Ishikawa (cell line): ENCODE measurements at regions not wholly inside any gene's neighbourhood (a gene's known extent, or its start where the extent isn't known, plus 50 kb on each side); places are given as distances from the start of the nearest gene placed in this dataset.

Experiments used
- CEBPB ChIP-seq: IDR thresholded peaks from 2 replicates; pipeline ENCODE4 v1.6.1; 2012
- CREB1 ChIP-seq: IDR thresholded peaks from 2 replicates; pipeline ENCODE4 v1.6.1; 2012; ENCODE audit warnings: low read depth
- EGR1 ChIP-seq: IDR thresholded peaks from 2 replicates; pipeline ENCODE4 v1.6.1; 2012
- EP300 ChIP-seq: IDR thresholded peaks from 2 replicates; pipeline ENCODE4 v1.6.1; 2012; ENCODE audit warnings: borderline replicate concordance
- FOXM1 ChIP-seq: IDR thresholded peaks from 2 replicates; pipeline ENCODE4 v1.6.1; 2012; ENCODE audit warnings: low read depth, borderline replicate concordance
- NFIC ChIP-seq: IDR thresholded peaks from 2 replicates; pipeline ENCODE4 v1.6.1; 2012
- RAD21 ChIP-seq: IDR thresholded peaks from 2 replicates; pipeline ENCODE4 v1.6.1; 2012; ENCODE audit warnings: low read depth
- TAF1 ChIP-seq: IDR thresholded peaks from 2 replicates; pipeline ENCODE4 v1.6.1; 2012; ENCODE audit warnings: low read depth, mild to moderate bottlenecking
- TCF12 ChIP-seq: IDR thresholded peaks from 2 replicates; pipeline ENCODE4 v1.6.1; 2012; ENCODE audit warnings: low read depth
- TEAD4 ChIP-seq: IDR thresholded peaks from 2 replicates; pipeline ENCODE4 v1.6.1; 2012
- YY1 ChIP-seq: IDR thresholded peaks from 2 replicates; pipeline ENCODE4 v1.6.1; 2012; ENCODE audit warnings: low read depth
- ZBTB7A ChIP-seq: IDR thresholded peaks from 2 replicates; pipeline ENCODE4 v1.6.1; 2012; ENCODE audit warnings: low read depth
- TF ChIP-seq, protein P1 (sequence below): IDR thresholded peaks from 2 replicates; pipeline ENCODE4 v1.6.1; 2012; ENCODE audit warnings: low read depth, mild to moderate bottlenecking
- TF ChIP-seq, protein P2 (sequence below): IDR thresholded peaks from 2 replicates; pipeline ENCODE4 v1.6.1; 2012
- TF ChIP-seq, protein P3 (sequence below): IDR thresholded peaks from 2 replicates; pipeline ENCODE4 v1.6.1; 2012

DNA sequence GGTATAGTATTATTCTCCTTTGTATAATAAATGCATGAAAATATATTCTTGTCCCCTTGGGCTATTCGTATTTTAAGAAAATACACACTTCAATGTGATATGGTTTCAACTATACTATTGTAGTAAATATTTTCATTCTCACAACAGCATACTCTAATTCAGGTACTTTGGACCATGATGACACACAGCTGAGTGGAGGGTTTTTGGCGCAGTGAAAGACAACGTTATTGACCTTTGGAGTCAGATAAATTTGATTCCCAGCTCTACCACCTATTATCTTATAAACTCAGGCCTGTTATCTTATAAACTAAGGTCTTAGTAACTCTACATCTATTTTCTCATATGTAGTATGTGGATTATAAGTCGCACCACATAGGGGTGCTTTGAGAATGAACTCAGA is 895.9 kb upstream of the DDX18 start:
- TF ChIP-seq TAF1, result no peak
- TF ChIP-seq TEAD4, result no peak
- no peak for TF ChIP-seq NFIC

DNA sequence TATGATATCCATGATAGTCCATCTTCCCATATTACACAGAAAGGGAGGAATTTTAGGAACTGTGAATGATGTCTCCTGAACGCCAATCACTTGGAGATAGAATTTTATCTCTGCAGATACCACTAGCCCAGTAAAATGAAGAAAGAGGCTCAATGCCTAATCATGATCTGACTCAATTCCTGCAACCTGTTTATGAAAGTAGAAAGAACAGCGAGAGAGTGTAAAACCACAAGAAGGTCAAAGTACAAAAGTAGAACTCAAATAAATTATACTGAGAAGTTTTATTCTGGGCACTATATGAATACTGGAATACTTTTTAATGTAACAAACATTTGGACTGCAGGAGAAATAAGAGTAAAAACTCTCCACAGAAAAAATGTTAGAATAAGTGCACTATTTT is 892.1 kb upstream of the DDX18 start:
- TF ChIP-seq EP300 (no peak), NFIC (no peak), TAF1 (no peak), ZBTB7A (no peak), FOXM1 (no peak), RAD21 (no peak), TCF12 (no peak)
- TF ChIP-seq, protein P1, sequence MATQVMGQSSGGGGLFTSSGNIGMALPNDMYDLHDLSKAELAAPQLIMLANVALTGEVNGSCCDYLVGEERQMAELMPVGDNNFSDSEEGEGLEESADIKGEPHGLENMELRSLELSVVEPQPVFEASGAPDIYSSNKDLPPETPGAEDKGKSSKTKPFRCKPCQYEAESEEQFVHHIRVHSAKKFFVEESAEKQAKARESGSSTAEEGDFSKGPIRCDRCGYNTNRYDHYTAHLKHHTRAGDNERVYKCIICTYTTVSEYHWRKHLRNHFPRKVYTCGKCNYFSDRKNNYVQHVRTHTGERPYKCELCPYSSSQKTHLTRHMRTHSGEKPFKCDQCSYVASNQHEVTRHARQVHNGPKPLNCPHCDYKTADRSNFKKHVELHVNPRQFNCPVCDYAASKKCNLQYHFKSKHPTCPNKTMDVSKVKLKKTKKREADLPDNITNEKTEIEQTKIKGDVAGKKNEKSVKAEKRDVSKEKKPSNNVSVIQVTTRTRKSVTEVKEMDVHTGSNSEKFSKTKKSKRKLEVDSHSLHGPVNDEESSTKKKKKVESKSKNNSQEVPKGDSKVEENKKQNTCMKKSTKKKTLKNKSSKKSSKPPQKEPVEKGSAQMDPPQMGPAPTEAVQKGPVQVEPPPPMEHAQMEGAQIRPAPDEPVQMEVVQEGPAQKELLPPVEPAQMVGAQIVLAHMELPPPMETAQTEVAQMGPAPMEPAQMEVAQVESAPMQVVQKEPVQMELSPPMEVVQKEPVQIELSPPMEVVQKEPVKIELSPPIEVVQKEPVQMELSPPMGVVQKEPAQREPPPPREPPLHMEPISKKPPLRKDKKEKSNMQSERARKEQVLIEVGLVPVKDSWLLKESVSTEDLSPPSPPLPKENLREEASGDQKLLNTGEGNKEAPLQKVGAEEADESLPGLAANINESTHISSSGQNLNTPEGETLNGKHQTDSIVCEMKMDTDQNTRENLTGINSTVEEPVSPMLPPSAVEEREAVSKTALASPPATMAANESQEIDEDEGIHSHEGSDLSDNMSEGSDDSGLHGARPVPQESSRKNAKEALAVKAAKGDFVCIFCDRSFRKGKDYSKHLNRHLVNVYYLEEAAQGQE, result no peak

DNA sequence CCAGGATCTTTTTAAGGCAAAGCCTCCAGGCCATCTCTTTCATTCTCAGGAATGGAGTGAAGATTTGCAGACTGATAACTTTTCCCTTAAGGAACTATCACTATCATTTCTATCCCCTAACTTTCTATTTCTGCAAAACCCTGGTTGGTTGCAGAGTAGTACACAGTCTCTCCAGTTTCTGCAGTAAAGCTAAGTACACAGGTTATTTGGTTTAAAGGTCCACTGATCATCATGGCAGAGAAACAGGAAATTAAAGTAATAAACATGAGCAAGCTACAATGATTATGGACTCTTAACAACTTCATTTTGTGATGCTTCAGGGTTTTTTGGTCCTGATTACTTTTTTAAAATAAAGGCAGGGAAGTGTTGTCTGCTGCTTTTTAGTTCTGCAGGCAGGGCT is 890.0 kb upstream of the DDX18 start:
- TF ChIP-seq TEAD4, result no peak

DNA sequence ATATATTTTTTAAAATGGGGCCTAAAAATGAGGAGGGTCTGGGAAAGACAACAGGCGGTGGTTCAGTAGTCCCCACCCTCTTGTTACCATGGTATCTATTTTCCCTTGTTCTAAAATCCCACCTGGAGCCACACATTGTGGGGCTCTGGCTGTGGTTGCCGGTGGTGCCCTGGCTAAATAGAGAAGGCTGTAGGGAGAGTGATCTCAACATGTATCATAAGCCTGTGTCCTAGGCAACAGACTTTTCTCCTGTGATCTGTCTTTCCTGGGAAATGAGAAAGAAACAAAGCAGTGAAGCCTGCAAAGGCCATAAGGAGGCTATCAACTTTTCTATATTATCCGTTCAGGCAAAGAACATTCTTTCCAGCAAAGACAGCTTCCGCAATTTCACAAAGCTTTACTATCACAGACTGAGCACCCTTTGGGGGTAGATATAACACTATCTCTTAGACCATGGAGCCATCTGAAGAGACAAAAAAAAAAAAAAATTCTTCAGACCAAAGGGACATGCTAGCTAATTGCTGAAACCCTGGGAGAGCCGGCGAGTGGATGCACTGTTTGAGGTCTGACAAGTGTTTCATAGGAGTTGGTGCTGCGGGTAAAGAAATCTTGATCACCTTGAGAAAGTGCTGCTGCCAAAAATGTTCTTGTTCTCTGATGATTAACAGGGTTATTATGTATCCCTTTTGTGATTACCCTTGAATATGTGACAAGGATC is 879.2 kb upstream of the DDX18 start:
- TF ChIP-seq ZBTB7A (no peak), CREB1 (no peak), YY1 (no peak), EGR1 (no peak), FOXM1 (no peak), RAD21 (no peak), CEBPB (no peak), EP300 (no peak), TAF1 (no peak), NFIC (no peak), TCF12 (no peak), TEAD4 (no peak)
- TF ChIP-seq, protein P2, sequence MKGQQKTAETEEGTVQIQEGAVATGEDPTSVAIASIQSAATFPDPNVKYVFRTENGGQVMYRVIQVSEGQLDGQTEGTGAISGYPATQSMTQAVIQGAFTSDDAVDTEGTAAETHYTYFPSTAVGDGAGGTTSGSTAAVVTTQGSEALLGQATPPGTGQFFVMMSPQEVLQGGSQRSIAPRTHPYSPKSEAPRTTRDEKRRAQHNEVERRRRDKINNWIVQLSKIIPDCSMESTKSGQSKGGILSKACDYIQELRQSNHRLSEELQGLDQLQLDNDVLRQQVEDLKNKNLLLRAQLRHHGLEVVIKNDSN, result no peak
- TF ChIP-seq, protein P3, sequence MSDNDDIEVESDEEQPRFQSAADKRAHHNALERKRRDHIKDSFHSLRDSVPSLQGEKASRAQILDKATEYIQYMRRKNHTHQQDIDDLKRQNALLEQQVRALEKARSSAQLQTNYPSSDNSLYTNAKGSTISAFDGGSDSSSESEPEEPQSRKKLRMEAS, result no peak
- TF ChIP-seq, protein P1, result no peak

DNA sequence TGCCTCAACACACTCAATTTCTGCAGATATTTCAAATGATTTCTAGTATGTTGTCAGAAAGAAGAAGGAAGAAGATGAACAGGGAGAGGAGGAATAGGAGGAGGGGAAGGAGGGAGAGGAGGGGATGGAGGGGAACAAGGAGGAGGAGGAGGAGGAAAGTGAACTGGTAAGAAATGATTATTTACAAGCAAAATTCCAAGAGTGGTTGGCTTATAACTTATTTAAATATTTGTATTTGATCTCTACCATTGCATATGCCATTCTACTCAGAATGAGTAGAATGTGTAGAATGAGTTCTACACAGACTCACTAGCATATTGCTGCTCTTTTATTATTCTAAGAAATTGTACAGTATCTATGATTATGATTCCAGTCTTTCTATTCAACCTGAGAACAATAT is 866.2 kb upstream of the DDX18 start:
- TF ChIP-seq TAF1, result no peak
- no peak for TF ChIP-seq CREB1
- TF ChIP-seq, protein P3, result no peak
- no peak for TF ChIP-seq TCF12

DNA sequence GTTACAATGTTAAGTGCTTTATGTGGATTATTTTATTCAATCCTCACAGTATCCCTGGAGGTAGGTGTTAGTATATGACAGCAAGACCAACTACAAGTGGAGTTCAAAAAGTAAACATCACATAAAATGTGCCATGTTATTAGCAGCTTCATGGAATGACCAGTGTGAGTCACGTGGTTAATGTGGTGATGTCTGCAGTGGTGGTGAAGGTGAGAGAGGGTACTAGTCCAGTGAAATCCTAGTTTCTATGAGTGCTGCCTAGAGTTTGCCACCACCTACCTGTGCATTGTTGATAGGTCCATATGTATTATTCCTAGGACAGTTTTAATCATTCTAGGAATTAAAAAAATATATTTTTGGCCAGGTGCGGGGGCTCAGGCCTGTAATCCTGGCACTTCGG is 865.2 kb upstream of the DDX18 start:
- TF ChIP-seq FOXM1 (no peak), RAD21 (no peak), TCF12 (no peak)

DNA sequence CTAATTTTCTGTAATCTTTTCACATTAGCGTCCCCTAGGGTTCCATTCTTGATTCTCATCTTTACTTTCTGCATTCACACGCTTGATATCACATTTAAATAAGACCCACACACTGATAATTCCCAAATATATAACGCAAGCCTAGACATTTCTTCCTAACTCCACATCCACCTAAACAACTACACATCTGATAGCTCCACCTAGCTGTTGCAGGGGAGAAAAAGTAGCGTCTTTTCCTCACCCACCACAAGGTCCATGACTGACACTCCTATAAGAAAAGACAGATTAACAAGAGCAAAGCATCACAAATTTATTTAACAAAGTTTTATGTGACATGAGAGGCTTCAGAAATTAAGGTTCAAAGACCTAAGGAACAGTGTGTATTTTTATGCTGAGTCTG is 862.2 kb upstream of the DDX18 start:
- TF ChIP-seq, protein P2, result no peak
- TF ChIP-seq FOXM1, result no peak
- no peak for TF ChIP-seq TEAD4
- no peak for TF ChIP-seq EP300
- TF ChIP-seq CEBPB, result no peak
- no peak for TF ChIP-seq NFIC
- TF ChIP-seq, protein P3, result no peak
- no peak for TF ChIP-seq TAF1
- no peak for TF ChIP-seq EGR1
- TF ChIP-seq TCF12, result no peak
- no peak for TF ChIP-seq ZBTB7A
